ENCODE measurements at regions not wholly inside any gene's neighbourhood (a gene's known extent, or its start where the extent isn't known, plus 50 kb on each side); places are given as distances from the start of the nearest gene placed in this dataset.

DNA sequence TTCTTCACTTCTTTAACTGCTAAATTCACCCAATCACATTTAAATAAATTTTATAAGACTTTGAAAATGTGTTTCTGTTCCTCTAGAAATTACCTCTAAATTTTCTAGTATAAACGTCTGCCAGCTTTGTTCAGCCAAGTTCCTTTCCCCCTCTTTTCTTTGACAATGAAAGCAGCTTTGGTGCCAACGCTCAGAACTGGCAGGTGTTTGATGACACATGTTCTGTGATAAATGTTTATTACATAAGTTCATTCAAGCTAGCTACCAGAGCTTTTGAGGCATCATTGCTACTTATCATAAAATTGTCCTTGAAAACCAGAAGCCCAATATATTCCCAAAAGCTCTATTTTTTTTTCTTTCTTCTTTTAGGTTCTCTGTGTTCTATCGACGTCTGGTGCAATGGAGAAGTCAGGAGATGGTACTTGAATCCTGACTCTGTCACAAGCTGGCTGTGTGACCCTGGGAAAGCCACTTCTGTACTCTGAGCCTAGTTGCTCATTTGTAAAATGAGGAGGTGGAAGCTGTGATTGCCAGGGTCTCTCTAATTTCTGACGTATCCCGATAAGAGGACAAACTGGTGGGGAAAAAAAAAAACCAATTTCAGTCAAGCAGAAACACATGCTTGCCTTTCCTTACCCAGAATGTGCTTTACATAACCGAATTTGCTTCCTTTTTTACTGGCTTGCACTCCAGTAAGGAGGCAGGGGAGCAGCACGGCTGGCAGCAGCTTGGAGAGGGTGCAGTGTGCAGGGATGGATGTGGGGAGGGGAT, 187.1 kb upstream of the LPP start:
- BruUV-seq (replicated peaks) = no TSS peak
- DNase-seq (ENCODE audit: low read depth, low spot score) (no peak), FAIRE-seq (no peak)
- CTCF ChIA-PET = no interaction called here
- POLR2A ChIA-PET = no interaction called here
- Histone ChIP-seq H3K4me1 (ENCODE audit: control insufficient read depth, extremely low read depth, insufficient read depth, low read length) (no peaks in the 10 kb centered on the region), H3K27me3 (ENCODE audit: control insufficient read depth in 2 of 2, insufficient read depth in 2 of 2, low read length in 2 of 2) (peaks cover 2 to 4% of the 10 kb centered on the region in 2 experiments), H3K4me3 (replicated peaks in 1 of 3; ENCODE audit: insufficient read depth in 1 of 3, low read depth in 1 of 3, low read length in 3 of 3) (no peak overlapping the region), H2AFZ (ENCODE audit: low read depth, low read length) (no peak overlapping the region), H3K79me2 (ENCODE audit: control insufficient read depth, insufficient read depth, low read length) (no peaks in the 10 kb centered on the region), H3K9me1 (replicated peaks; ENCODE audit: control insufficient read depth, extremely low read depth, insufficient read depth, low read length) (no peaks in the 10 kb centered on the region), H3K27ac (ENCODE audit: insufficient read depth, low read depth, low read length) (no peak overlapping the region), H3K9ac (replicated peaks; ENCODE audit: extremely low read depth, insufficient read depth, low read length) (no peak overlapping the region), H3K4me2 (ENCODE audit: insufficient read depth, low read length) (no peak overlapping the region), H3K36me3 (ENCODE audit: control insufficient read depth in 2 of 2, extremely low read depth in 1 of 2, insufficient read depth in 2 of 2, low read length in 2 of 2) (no peaks in the 10 kb centered on the region), H4K20me1 (replicated peaks; ENCODE audit: control insufficient read depth, extremely low read depth, insufficient read depth, low read length) (no peaks in the 10 kb centered on the region), H3K9me3 (replicated peaks; ENCODE audit: control insufficient read depth, insufficient read depth, low read length) (no peaks in the 10 kb centered on the region)
- TF ChIP-seq FOS (IDR thresholded peaks at IDR 0.05; ENCODE audit: borderline replicate concordance, insufficient read depth, low read length) (no peak), MYC (IDR thresholded peaks at IDR 0.05; ENCODE audit: low read depth, low read length) (no peak)
- TF ChIP-seq, protein P1, sequence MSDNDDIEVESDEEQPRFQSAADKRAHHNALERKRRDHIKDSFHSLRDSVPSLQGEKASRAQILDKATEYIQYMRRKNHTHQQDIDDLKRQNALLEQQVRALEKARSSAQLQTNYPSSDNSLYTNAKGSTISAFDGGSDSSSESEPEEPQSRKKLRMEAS (IDR thresholded peaks at IDR 0.05; ENCODE audit: insufficient read depth, insufficient read length) = no peak
- dilution Hi-C loops (cut with MboI; ENCODE audit: extremely low pct_ligation_motif_present, low sequenced_read_pairs) = no loop called here
- intact Hi-C loops (cut with micrococcal nuclease) = no loop called here

DNA sequence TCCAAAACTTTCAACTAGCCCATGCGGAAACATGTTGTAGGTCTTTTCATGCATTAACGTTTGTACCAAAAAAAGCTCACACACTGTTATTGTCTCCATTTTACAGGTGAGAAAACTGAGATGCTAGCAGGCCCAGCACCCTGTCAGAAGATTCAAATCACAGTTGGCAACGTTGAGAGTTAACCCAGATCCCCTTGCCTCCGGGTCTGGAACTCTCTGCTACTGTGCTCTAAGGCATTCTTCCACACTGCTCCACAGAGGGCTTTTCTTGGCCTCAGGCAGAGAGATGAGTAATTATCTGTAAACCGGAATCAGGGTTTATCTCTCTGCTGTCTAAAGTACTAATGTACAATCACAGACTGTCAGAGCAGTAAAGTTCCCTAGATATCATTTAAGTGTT, 186.0 kb upstream of the LPP start:
- dilution Hi-C loops (cut with MboI; ENCODE audit: extremely low pct_ligation_motif_present, low sequenced_read_pairs) = no loop called here
- intact Hi-C loops (cut with micrococcal nuclease) = no loop called here
- H3K4me1 ChIP-seq (ENCODE audit: control insufficient read depth, extremely low read depth, insufficient read depth, low read length) = no peaks in the 10 kb centered on the region

More for the DNA sequence above, 186.0 kb upstream of the LPP start:
- Histone ChIP-seq H3K27ac (ENCODE audit: insufficient read depth, low read depth, low read length) (no peak overlapping the region), H3K4me3 (replicated peaks in 1 of 3; ENCODE audit: insufficient read depth in 1 of 3, low read depth in 1 of 3, low read length in 3 of 3) (no peak overlapping the region), H3K9me1 (replicated peaks; ENCODE audit: control insufficient read depth, extremely low read depth, insufficient read depth, low read length) (no peaks in the 10 kb centered on the region), H4K20me1 (replicated peaks; ENCODE audit: control insufficient read depth, extremely low read depth, insufficient read depth, low read length) (no peaks in the 10 kb centered on the region), H3K9ac (replicated peaks; ENCODE audit: extremely low read depth, insufficient read depth, low read length) (no peak overlapping the region), H3K27me3 (ENCODE audit: control insufficient read depth in 2 of 2, insufficient read depth in 2 of 2, low read length in 2 of 2) (peaks cover 0 to 3% of the 10 kb centered on the region in 2 experiments), H3K9me3 (replicated peaks; ENCODE audit: control insufficient read depth, insufficient read depth, low read length) (no peaks in the 10 kb centered on the region), H3K36me3 (ENCODE audit: control insufficient read depth in 2 of 2, extremely low read depth in 1 of 2, insufficient read depth in 2 of 2, low read length in 2 of 2) (no peaks in the 10 kb centered on the region), H2AFZ (ENCODE audit: low read depth, low read length) (no peak overlapping the region), H3K79me2 (ENCODE audit: control insufficient read depth, insufficient read depth, low read length) (no peaks in the 10 kb centered on the region), H3K4me2 (ENCODE audit: insufficient read depth, low read length) (no peak overlapping the region)
- ChIA-PET POLR2A (no interaction called here), CTCF (no interaction called here)
- FAIRE-seq (no peak), DNase-seq (ENCODE audit: low read depth, low spot score) (no peak)
- TF ChIP-seq JUN (IDR thresholded peaks at IDR 0.05; ENCODE audit: borderline replicate concordance, insufficient read depth, insufficient read length, low read depth) = no peak
- TF ChIP-seq POLR2A (IDR thresholded peaks at IDR 0.05; ENCODE audit: low read depth, low read length) = no peak
- TF ChIP-seq MYC (IDR thresholded peaks at IDR 0.05; ENCODE audit: low read depth, low read length) = no peak
- TF ChIP-seq FOS (IDR thresholded peaks at IDR 0.05; ENCODE audit: borderline replicate concordance, insufficient read depth, low read length) = no peak
- TF ChIP-seq, protein P2, sequence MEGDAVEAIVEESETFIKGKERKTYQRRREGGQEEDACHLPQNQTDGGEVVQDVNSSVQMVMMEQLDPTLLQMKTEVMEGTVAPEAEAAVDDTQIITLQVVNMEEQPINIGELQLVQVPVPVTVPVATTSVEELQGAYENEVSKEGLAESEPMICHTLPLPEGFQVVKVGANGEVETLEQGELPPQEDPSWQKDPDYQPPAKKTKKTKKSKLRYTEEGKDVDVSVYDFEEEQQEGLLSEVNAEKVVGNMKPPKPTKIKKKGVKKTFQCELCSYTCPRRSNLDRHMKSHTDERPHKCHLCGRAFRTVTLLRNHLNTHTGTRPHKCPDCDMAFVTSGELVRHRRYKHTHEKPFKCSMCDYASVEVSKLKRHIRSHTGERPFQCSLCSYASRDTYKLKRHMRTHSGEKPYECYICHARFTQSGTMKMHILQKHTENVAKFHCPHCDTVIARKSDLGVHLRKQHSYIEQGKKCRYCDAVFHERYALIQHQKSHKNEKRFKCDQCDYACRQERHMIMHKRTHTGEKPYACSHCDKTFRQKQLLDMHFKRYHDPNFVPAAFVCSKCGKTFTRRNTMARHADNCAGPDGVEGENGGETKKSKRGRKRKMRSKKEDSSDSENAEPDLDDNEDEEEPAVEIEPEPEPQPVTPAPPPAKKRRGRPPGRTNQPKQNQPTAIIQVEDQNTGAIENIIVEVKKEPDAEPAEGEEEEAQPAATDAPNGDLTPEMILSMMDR (IDR thresholded peaks at IDR 0.05; ENCODE audit: extremely low read depth in 1 of 2, insufficient read depth in 1 of 2, low read depth in 1 of 2, low read length in 2 of 2) = no peak
- no peak for TF ChIP-seq GATA2 (IDR thresholded peaks at IDR 0.05; ENCODE audit: insufficient read depth, insufficient read length, low read depth, low read length)
- no peak for TF ChIP-seq POLR2AphosphoS5 (IDR thresholded peaks at IDR 0.05; ENCODE audit: insufficient read depth, low read depth, low read length)
- TF ChIP-seq, protein P1 (IDR thresholded peaks at IDR 0.05; ENCODE audit: insufficient read depth, insufficient read length) = no peak
- no peak for TF ChIP-seq EZH2 (IDR thresholded peaks at IDR 0.05; ENCODE audit: borderline replicate concordance, low read depth, low read length, severe bottlenecking)
- no TSS peak for BruUV-seq (replicated peaks)
